ENCODE measurements at regions not wholly inside any gene's neighbourhood (a gene's known extent, or its start where the extent isn't known, plus 50 kb on each side); places are given as distances from the start of the nearest gene placed in this dataset.

DNA sequence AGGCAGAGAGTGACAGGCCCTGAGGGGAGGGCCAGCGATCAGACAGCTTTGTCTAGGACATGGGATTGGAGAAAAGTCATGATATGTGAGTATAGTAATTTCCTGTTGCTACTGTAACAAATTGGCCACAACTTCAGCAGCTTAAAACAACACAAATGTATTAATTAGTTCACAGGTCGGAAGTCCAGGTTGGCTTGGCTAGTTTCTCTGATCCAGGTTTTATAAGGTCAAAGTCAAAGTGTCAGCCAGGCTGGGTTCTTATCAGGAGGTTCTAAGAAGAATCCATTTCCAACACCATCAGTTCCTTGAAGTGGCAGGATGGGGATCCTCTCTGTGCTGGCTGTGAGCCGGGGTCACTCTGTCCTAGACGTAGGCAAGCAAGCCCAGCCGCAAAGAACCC lies 76.2 kb upstream of the SEC14L1 start:
- TF ChIP-seq, protein P1, sequence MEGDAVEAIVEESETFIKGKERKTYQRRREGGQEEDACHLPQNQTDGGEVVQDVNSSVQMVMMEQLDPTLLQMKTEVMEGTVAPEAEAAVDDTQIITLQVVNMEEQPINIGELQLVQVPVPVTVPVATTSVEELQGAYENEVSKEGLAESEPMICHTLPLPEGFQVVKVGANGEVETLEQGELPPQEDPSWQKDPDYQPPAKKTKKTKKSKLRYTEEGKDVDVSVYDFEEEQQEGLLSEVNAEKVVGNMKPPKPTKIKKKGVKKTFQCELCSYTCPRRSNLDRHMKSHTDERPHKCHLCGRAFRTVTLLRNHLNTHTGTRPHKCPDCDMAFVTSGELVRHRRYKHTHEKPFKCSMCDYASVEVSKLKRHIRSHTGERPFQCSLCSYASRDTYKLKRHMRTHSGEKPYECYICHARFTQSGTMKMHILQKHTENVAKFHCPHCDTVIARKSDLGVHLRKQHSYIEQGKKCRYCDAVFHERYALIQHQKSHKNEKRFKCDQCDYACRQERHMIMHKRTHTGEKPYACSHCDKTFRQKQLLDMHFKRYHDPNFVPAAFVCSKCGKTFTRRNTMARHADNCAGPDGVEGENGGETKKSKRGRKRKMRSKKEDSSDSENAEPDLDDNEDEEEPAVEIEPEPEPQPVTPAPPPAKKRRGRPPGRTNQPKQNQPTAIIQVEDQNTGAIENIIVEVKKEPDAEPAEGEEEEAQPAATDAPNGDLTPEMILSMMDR (IDR thresholded peaks at IDR 0.05): no peak
- TF ChIP-seq POLR2A (IDR thresholded peaks at IDR 0.05): no peak
- no peak for TF ChIP-seq EP300 (IDR thresholded peaks at IDR 0.05)

Data from ovary (tissue), 3 donors.